NCI-H1436 treated with DMSO at 0.1 percent for 48 hours (cell line): ENCODE measurements at regions not wholly inside any gene's neighbourhood (a gene's known extent, or its start where the extent isn't known, plus 50 kb on each side); places are given as distances from the start of the nearest gene placed in this dataset.
"Not testable (repeated sequence)": the region's sequence is repeated elsewhere in the genome, so short reads cannot be mapped to it uniquely, and the experiment has no call there.

Experiments used
- DNase-seq: peaks from one replicate; lab custom pipeline; 2025; lab: John Stamatoyannopoulos, UW

DNA sequence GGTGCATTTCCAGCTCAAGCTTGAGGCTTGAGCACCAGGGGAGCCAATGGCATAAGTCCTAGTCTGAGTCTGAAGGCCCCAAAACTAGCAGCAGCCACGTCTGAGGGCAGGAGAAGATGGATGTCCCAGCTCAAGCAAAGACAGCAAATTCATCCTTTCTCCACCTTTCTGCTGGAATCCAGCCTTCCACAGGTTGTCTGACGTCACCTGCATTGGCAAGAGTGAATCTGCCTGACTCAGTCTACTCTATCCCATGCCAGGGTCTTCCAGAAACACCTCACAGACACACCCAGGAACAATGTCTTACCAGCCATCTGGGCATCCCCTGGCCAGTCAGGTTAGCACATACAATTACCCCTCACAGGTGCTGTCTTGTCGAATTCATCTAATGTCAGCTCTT lies 76.2 kb upstream of the SOX11 start:
- DNase-seq: no peak

GRCh38 chr2:5617358-5617757 lies 74.8 kb upstream of the SOX11 start:
- DNase-seq: no peak

DNA sequence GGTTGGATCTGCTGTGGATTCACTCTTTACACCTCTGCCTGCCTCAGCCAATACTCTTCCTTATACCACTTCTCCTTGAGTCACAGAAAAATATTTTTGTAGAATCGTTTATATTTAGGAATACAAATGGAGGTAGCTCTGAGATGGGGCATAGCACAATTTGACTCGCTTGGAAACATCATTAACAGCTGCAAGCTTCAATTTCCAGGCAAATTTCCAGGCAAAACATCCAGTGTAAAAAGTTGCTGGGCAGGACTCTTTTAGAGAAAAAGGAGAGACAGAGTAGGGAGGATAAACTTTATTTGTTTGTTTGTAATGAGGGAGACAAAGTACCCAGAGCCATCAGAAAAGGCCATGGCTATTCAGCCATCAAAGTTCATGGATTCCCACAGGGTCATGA lies 74.4 kb upstream of the SOX11 start:
- DNase-seq: no peak

- DNase-seq: no peak
Measured at GRCh38 chr2:5618271-5618670, 73.9 kb upstream of the SOX11 start.

DNA sequence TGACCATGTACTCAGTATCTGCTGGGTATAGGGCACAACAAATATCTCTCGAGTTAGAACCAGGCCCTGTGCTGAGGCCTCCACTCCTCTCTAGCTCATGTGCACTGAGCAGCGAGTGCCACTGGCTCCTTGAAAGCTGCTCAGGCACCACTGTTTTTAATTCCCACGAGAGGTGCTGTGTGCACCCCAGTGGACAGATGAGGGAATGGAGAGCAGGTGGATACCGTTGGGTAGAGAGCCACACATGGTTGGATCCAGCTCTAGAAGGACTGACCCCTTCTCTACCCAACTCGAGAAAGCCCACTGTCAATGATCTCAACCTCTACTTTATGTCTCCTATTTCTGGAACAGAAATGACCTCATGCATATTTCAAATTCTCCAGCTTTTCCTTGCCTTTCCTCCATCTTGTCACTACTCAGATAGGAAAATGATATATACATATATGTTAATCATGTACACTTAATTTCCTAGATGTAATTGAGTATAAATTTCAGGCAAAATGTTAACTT lies 66.6 kb upstream of the SOX11 start:
- DNase-seq: not testable (repeated sequence)

DNA sequence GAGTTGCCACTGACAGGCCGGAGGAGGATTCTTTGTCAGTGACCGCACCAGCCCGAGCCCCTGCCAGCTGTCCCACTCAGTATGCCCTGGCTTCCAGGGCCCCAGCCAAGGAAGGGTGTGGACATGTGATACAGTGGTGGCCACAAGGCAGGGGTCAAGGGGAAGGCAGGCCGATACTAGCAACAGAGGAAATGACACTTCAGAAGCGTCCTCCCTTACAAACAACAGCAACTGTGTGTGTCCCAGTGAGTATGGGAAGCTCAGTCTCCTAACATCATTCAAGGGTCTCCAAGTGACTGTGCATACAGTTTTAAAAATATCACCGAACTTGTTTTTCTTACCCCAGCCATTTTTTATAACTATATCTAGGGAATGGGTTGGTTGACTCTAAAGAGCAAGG lies 63.7 kb upstream of the SOX11 start:
- not testable (repeated sequence) for DNase-seq

DNA sequence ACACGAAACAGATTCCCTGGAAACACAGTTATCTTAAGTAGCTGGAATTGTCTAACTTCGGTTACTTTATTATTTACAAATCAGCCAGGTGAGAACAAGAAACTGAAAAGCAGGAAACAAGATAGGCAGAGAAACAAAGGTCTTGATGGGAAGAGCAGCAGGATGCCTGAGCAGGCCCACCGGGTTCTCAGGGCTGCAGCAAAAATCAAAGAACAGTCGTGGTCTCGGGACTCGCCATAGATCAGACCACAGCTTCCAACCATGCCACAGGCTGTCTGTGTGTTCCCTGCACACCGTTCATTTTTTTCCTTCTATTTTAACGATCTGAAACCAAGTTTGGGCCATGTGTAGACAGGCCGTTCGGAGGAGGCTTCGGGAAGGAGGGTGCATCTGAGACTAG lies 62.7 kb upstream of the SOX11 start:
- not testable (repeated sequence) for DNase-seq

GRCh38 chr2:5637051-5637450 lies 55.1 kb upstream of the SOX11 start:
- not testable (repeated sequence) for DNase-seq
